HCT116 (cell line): ENCODE measurements at regions not wholly inside any gene's neighbourhood (a gene's known extent, or its start where the extent isn't known, plus 50 kb on each side); places are given as distances from the start of the nearest gene placed in this dataset.

ENCODE experiments used
- ATAC-seq: fragments of 200-7000 bp; cut with Tn5 transposase; 2 replicates; pipeline ENCODE4 v1.9.1; 2020; ENCODE audit warnings: mild to moderate bottlenecking, moderate library complexity
- BruUV-seq: library from RNA; stranded (reverse); fragments of 400-500 nt; replicated peaks from 2 replicates; lab custom pipeline; 2021; lab: Mats Ljungman, UMichigan
- CTCF ChIA-PET: fragments of 300-600 bp; sonication (Branson Sonifier 250); formaldehyde crosslinking; loops from one replicate; lab custom pipeline; 2021; ENCODE audit warnings: antibody characterized with exemption; lab: Charles Lee
- POLR2A ChIA-PET: fragments of 300-600, 350-600 bp; sonication (Branson Sonifier 250); formaldehyde crosslinking; loops from one replicate; lab custom pipeline; 2021; ENCODE audit warnings: antibody characterized with exemption; lab: Charles Lee
- RAD21 ChIA-PET, 2 experiments: fragments of 300-600 bp; sonication (Branson Sonifier 250); formaldehyde crosslinking; loops; one replicate each; lab custom pipeline; 2023; ENCODE audit warnings: low total read pairs in 2 of 2; ENCODE audit not compliant: uncharacterized antibody in 2 of 2, unreplicated experiment in 2 of 2, low non-redundant PET in 1 of 2; lab: Charles Lee
- DNase-seq: peaks from one replicate; pipeline ENCODE4 v3.0.0-alpha.2; 2010; ENCODE audit warnings: low read depth, low spot score
- H2AFZ ChIP-seq: fragments of 200-600 bp; shearing (Covaris generic), sonication (generic); 2 replicates; pipeline ENCODE4 v1.6.1; 2017; ENCODE audit warnings: low read depth, mixed run types, mixed read lengths, antibody characterized with exemption, low read length; ENCODE audit not compliant: poor library complexity, severe bottlenecking
- H3K27ac ChIP-seq: 2 replicates; pipeline ENCODE4 v1.5.1; 2012; ENCODE audit warnings: low read depth, low read length
- H3K27me3 ChIP-seq: fragments of 200-600 bp; sonication (generic); 2 replicates; pipeline ENCODE4 v1.6.1; 2016; ENCODE audit warnings: mixed run types, low read length, mixed read lengths; ENCODE audit not compliant: insufficient read depth
- H3K36me3 ChIP-seq, 2 experiments: fragments of 200-500 bp in 1 of 2; fragments of 200-600 bp in 1 of 2; sonication (Bioruptor generic) in 1 of 2; sonication (generic) in 1 of 2; 2 replicates each; pipeline versions ENCODE4 v1.5.1 to v1.6.1; 2014 to 2016; ENCODE audit warnings: low read length in 2 of 2, inconsistent platforms in 1 of 2, mixed read lengths in 1 of 2, mixed run types in 1 of 2; ENCODE audit not compliant: insufficient read depth in 2 of 2, control insufficient read depth in 1 of 2
- H3K4me1 ChIP-seq, 2 experiments: fragments of 200-600 bp in 1 of 2; sonication (generic) in 1 of 2; 2 replicates each; pipeline versions ENCODE4 v1.5.1 to v1.6.1; 2012 to 2017; ENCODE audit warnings: low read length in 2 of 2, inconsistent platforms in 1 of 2, mild to moderate bottlenecking in 1 of 2, mixed read lengths in 1 of 2, mixed run types in 1 of 2, moderate library complexity in 1 of 2; ENCODE audit not compliant: insufficient read depth in 2 of 2, control insufficient read depth in 1 of 2
- H3K4me2 ChIP-seq: fragments of 200-600 bp; sonication (generic); 2 replicates; pipeline ENCODE4 v1.6.1; 2017; ENCODE audit warnings: mixed run types, low read length, mixed read lengths
- H3K4me3 ChIP-seq, 2 experiments: fragments of 200-600 bp in 1 of 2; sonication (generic) in 1 of 2; replicated peaks in 1 of 2; 2 replicates each; pipeline ENCODE4 v1.5.1; 2011 to 2016; ENCODE audit warnings: low read length in 2 of 2, control low read depth in 1 of 2, low read depth in 1 of 2, mild to moderate bottlenecking in 1 of 2, mixed read lengths in 1 of 2, mixed run types in 1 of 2
- H3K79me2 ChIP-seq: fragments of 200-600 bp; sonication (generic); 2 replicates; pipeline ENCODE4 v1.6.1; 2017; ENCODE audit warnings: mild to moderate bottlenecking, mixed run types, low read length, moderate library complexity, mixed read lengths; ENCODE audit not compliant: insufficient read depth
- H3K9ac ChIP-seq: fragments of 200-600 bp; sonication (generic); 2 replicates; pipeline ENCODE4 v1.6.1; 2016; ENCODE audit warnings: low read length, mixed read lengths
- H3K9me2 ChIP-seq: fragments of 200-600 bp; sonication (generic), shearing (Covaris generic); 2 replicates; pipeline ENCODE4 v1.6.1; 2017; ENCODE audit warnings: mixed run types, mild to moderate bottlenecking, moderate library complexity; ENCODE audit not compliant: insufficient read depth
- H3K9me3 ChIP-seq, 2 experiments: fragments of 200-500 bp in 1 of 2; fragments of 200-600 bp in 1 of 2; sonication (Bioruptor generic) in 1 of 2; sonication (generic) in 1 of 2; 2 replicates each; pipeline ENCODE4 v1.6.1; 2014 to 2017; ENCODE audit warnings: low read length in 2 of 2, mixed read lengths in 2 of 2, inconsistent platforms in 1 of 2, low read depth in 1 of 2, mild to moderate bottlenecking in 1 of 2, mixed run types in 1 of 2, moderate library complexity in 1 of 2; ENCODE audit not compliant: control insufficient read depth in 1 of 2, insufficient read depth in 1 of 2
- H4K20me1 ChIP-seq: fragments of 200-600 bp; sonication (generic), shearing (Covaris generic); 2 replicates; pipeline ENCODE4 v1.6.1; 2017; ENCODE audit warnings: mixed run types, mild to moderate bottlenecking, moderate library complexity; ENCODE audit not compliant: insufficient read depth
- ELF1 ChIP-seq: IDR thresholded peaks from 2 replicates; pipeline ENCODE4 v1.6.1; 2012; ENCODE audit warnings: low read depth, borderline replicate concordance
- EZH2 ChIP-seq: fragments of 200-600 bp; sonication (generic); IDR thresholded peaks from 2 replicates; pipeline ENCODE4 v1.6.1; 2017; ENCODE audit warnings: antibody characterized with exemption, mixed run types
- FOSL1 ChIP-seq: IDR thresholded peaks from 2 replicates; pipeline ENCODE4 v1.6.1; 2012; ENCODE audit warnings: low read depth
- JUND ChIP-seq: IDR thresholded peaks from 2 replicates; pipeline ENCODE4 v1.6.1; 2012
- POLR2A ChIP-seq: IDR thresholded peaks from 2 replicates; pipeline ENCODE4 v1.7.0; 2011; ENCODE audit warnings: borderline replicate concordance; ENCODE audit not compliant: insufficient read depth, insufficient read length; ENCODE audit errors: extremely low read depth
- RAD21 ChIP-seq: IDR thresholded peaks from 2 replicates; pipeline ENCODE4 v1.6.1; 2012; ENCODE audit warnings: low read depth, mild to moderate bottlenecking
- SP1 ChIP-seq: IDR thresholded peaks from 2 replicates; pipeline ENCODE4 v1.6.1; 2012; ENCODE audit warnings: low read depth
- SRF ChIP-seq: IDR thresholded peaks from 2 replicates; pipeline ENCODE4 v1.6.1; 2012; ENCODE audit warnings: low read depth
- TCF7L2 ChIP-seq: IDR thresholded peaks from 2 replicates; pipeline ENCODE4 v1.7.0; 2011; ENCODE audit warnings: borderline replicate concordance, inconsistent platforms; ENCODE audit not compliant: insufficient read depth, insufficient read length; ENCODE audit errors: extremely low read depth
- intact Hi-C: fragments of 100-400 bp; cut with micrococcal nuclease; formaldehyde crosslinking; loops from 2 replicates; pipeline ENCODE4 v1.10.0; 2022
- TF ChIP-seq, protein P1 (sequence below), 3 experiments: fragments of 200-600 bp in 1 of 3; sonication (generic) in 1 of 3; IDR thresholded peaks in 2 of 3; conservative IDR thresholded peaks in 1 of 3; 2 replicates each; pipeline ENCODE4 v1.5.1; 2012 to 2017; ENCODE audit warnings: low read depth in 2 of 3, low read length in 2 of 3, antibody characterized with exemption in 1 of 3, borderline replicate concordance in 1 of 3, control low read depth in 1 of 3, mild to moderate bottlenecking in 1 of 3, mixed read lengths in 1 of 3, mixed run types in 1 of 3, moderate library complexity in 1 of 3; ENCODE audit not compliant: insufficient read depth in 1 of 3

- RAD21 ChIA-PET: no interaction called here
- CTCF ChIA-PET: no interaction called here
- no peaks in the 10 kb centered on the region for H4K20me1 ChIP-seq
- BruUV-seq: no TSS peak
- no peak overlapping the region for H3K4me2 ChIP-seq
- H3K4me3 ChIP-seq: no peak overlapping the region
- no peaks in the 10 kb centered on the region for H3K9me2 ChIP-seq
- DNase-seq: no peak
- ATAC-seq: no peak
- H3K27ac ChIP-seq: no peak overlapping the region
- H2AFZ ChIP-seq: no peak overlapping the region
- no peaks in the 10 kb centered on the region for H3K79me2 ChIP-seq
- H3K4me1 ChIP-seq: no peaks in the 10 kb centered on the region
- POLR2A ChIA-PET: no interaction called here
- no peaks in the 10 kb centered on the region for H3K27me3 ChIP-seq
- intact Hi-C loops: no loop called here
- H3K9ac ChIP-seq: no peak overlapping the region
- H3K36me3 ChIP-seq: no peaks in the 10 kb centered on the region
- no peaks in the 10 kb centered on the region for H3K9me3 ChIP-seq
- TF ChIP-seq SRF: no peak
- no peak for TF ChIP-seq ELF1
- no peak for TF ChIP-seq JUND
- TF ChIP-seq TCF7L2: no peak
These were observed 128.4 kb upstream of the FAM98A start for GRCh38 chr2:33727361-33728032.

DNA sequence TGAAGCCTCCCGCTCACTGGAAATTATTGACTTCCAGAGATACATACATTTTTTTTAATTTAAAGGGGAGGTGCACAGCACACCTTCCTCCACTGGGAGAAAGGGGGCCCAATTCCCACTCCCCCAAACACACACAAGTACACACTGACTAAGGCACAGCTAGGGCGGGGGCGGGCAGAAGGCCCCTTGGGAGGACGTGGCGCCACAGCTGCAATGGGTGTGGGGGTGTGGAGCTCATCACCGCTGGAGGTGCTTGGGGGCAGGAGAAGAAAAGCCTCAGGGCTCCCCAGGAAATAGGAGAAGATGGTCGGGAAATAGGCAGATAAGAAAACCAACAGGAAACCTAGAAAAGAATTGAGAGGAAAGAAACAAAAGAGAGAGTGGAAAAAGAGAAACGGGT lies 127.3 kb upstream of the FAM98A start:
- DNase-seq (no peak), ATAC-seq (no peak)
- Histone ChIP-seq H3K4me1 (no peaks in the 10 kb centered on the region), H3K9me3 (no peaks in the 10 kb centered on the region), H2AFZ (no peak overlapping the region), H3K36me3 (no peaks in the 10 kb centered on the region), H3K4me3 (no peak overlapping the region), H4K20me1 (no peaks in the 10 kb centered on the region), H3K27ac (no peak overlapping the region), H3K9ac (no peak overlapping the region), H3K79me2 (no peaks in the 10 kb centered on the region), H3K9me2 (no peaks in the 10 kb centered on the region), H3K4me2 (no peak overlapping the region), H3K27me3 (no peaks in the 10 kb centered on the region)
- no TSS peak for BruUV-seq
- TF ChIP-seq EZH2 (no peak), POLR2A (no peak), RAD21 (no peak), SP1 (no peak), JUND (no peak), FOSL1 (no peak)
- TF ChIP-seq, protein P1, sequence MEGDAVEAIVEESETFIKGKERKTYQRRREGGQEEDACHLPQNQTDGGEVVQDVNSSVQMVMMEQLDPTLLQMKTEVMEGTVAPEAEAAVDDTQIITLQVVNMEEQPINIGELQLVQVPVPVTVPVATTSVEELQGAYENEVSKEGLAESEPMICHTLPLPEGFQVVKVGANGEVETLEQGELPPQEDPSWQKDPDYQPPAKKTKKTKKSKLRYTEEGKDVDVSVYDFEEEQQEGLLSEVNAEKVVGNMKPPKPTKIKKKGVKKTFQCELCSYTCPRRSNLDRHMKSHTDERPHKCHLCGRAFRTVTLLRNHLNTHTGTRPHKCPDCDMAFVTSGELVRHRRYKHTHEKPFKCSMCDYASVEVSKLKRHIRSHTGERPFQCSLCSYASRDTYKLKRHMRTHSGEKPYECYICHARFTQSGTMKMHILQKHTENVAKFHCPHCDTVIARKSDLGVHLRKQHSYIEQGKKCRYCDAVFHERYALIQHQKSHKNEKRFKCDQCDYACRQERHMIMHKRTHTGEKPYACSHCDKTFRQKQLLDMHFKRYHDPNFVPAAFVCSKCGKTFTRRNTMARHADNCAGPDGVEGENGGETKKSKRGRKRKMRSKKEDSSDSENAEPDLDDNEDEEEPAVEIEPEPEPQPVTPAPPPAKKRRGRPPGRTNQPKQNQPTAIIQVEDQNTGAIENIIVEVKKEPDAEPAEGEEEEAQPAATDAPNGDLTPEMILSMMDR (IDR thresholded peaks at IDR 0.05 in 2 of 3, conservative IDR thresholded peaks at IDR 0.05 in 1 of 3; ENCODE audit: borderline replicate concordance in 1 of 3, insufficient read depth in 1 of 3, low read depth in 2 of 3, low read length in 2 of 3): no peak
- ChIA-PET RAD21 (no interaction called here), POLR2A (no interaction called here), CTCF (no interaction called here)
- intact Hi-C loops: no loop called here
